NK-92 treated with Interleukin-12 subunit alpha and Interleukin-12 subunit beta, amount 100 ng/mL, for 24 hours (cell line): ENCODE measurements at regions not wholly inside any gene's neighbourhood (a gene's known extent, or its start where the extent isn't known, plus 50 kb on each side); places are given as distances from the start of the nearest gene placed in this dataset.
"Not testable (repeated sequence)": the region's sequence is repeated elsewhere in the genome, so short reads cannot be mapped to it uniquely, and the experiment has no call there.

Experiments
- DNase-seq: peaks from one replicate; lab custom pipeline; 2025; lab: John Stamatoyannopoulos, UW

- DNase-seq = no peak
Observed at GRCh38 chr12:131274061-131274460, 320.4 kb downstream of the ADGRD1 start.

GRCh38 chr12:131274906-131275305 lies 321.2 kb downstream of the ADGRD1 start:
- no peak for DNase-seq

- no peak for DNase-seq
Observed at GRCh38 chr12:131275824-131276223, 322.1 kb downstream of the ADGRD1 start.

- no peak for DNase-seq
Observed at GRCh38 chr12:131276501-131277185, 322.9 kb downstream of the ADGRD1 start.

- DNase-seq = not testable (repeated sequence)
Observed at GRCh38 chr12:131277186-131278091, 323.7 kb downstream of the ADGRD1 start.

GRCh38 chr12:131278451-131279115 lies 324.9 kb downstream of the ADGRD1 start:
- not testable (repeated sequence) for DNase-seq

- no peak for DNase-seq
Observed at GRCh38 chr12:131279281-131279921, 325.7 kb downstream of the ADGRD1 start.

- DNase-seq = no peak
Observed at GRCh38 chr12:131280426-131280825, 326.7 kb downstream of the ADGRD1 start.

- DNase-seq = no peak
Observed at GRCh38 chr12:131281016-131281415, 327.3 kb downstream of the ADGRD1 start.

- DNase-seq = no peak
Observed at GRCh38 chr12:131282292-131283080, 328.8 kb downstream of the ADGRD1 start.

GRCh38 chr12:131283191-131283861 lies 329.6 kb downstream of the ADGRD1 start:
- no peak for DNase-seq

- DNase-seq = not testable (repeated sequence)
Observed at GRCh38 chr12:131283862-131284825, 330.4 kb downstream of the ADGRD1 start.

- not testable (repeated sequence) for DNase-seq
Observed at GRCh38 chr12:131284954-131285904, 331.5 kb downstream of the ADGRD1 start.

- DNase-seq = not testable (repeated sequence)
Observed at GRCh38 chr12:131285905-131286295, 332.2 kb downstream of the ADGRD1 start.

GRCh38 chr12:131286301-131286700 lies 332.6 kb downstream of the ADGRD1 start:
- not testable (repeated sequence) for DNase-seq

- DNase-seq = no peak
Observed at GRCh38 chr12:131287015-131287937, 333.6 kb downstream of the ADGRD1 start.
